MCF 10A (cell line): ENCODE measurements at regions not wholly inside any gene's neighbourhood (a gene's known extent, or its start where the extent isn't known, plus 50 kb on each side); places are given as distances from the start of the nearest gene placed in this dataset.
"Not testable (repeated sequence)": the region's sequence is repeated elsewhere in the genome, so short reads cannot be mapped to it uniquely, and the experiment has no call there.

Experiments used
- BruUV-seq: library from RNA; stranded (reverse); fragments of 400-500 nt; replicated peaks from 2 replicates; lab custom pipeline; 2021; lab: Mats Ljungman, UMichigan
- CTCF ChIA-PET: fragments of 300-600 bp; sonication (Branson Sonifier 250); formaldehyde crosslinking; extraction: SDS; loops from one replicate; lab custom pipeline; 2021; ENCODE audit warnings: antibody characterized with exemption, inconsistent platforms; lab: Yijun Ruan, JAX
- POLR2A ChIA-PET: fragments of 300-600, 350-650 bp; sonication (Branson Sonifier 250); formaldehyde crosslinking; extraction: SDS; loops from one replicate; lab custom pipeline; 2020; ENCODE audit warnings: antibody characterized with exemption, inconsistent platforms; lab: Yijun Ruan, JAX
- DNase-seq: peaks from one replicate; pipeline ENCODE4 v3.0.0-alpha.2; 2018; ENCODE audit not compliant: unreplicated experiment
- H3K27ac Mint-ChIP-seq: one replicate; pipeline ENCODE4 v1.8.0; 2022; ENCODE audit warnings: mild to moderate bottlenecking, low read depth, mixed read lengths; ENCODE audit not compliant: unreplicated experiment
- H3K27me3 Mint-ChIP-seq: one replicate; pipeline ENCODE4 v1.8.0; 2022; ENCODE audit warnings: mixed read lengths; ENCODE audit not compliant: insufficient read depth, unreplicated experiment
- H3K36me3 Mint-ChIP-seq: one replicate; pipeline ENCODE4 v1.8.0; 2022; ENCODE audit warnings: mild to moderate bottlenecking, moderate library complexity, mixed read lengths; ENCODE audit not compliant: insufficient read depth, unreplicated experiment
- H3K4me1 Mint-ChIP-seq: one replicate; pipeline ENCODE4 v1.8.0; 2022; ENCODE audit warnings: mixed read lengths; ENCODE audit not compliant: insufficient read depth, unreplicated experiment
- H3K4me3 Mint-ChIP-seq: one replicate; pipeline ENCODE4 v1.8.0; 2022; ENCODE audit warnings: mild to moderate bottlenecking, moderate library complexity, mixed read lengths; ENCODE audit not compliant: unreplicated experiment
- H3K9me3 Mint-ChIP-seq: one replicate; pipeline ENCODE4 v1.8.0; 2022; ENCODE audit warnings: mixed read lengths; ENCODE audit not compliant: unreplicated experiment
- CTCF ChIP-seq: fragments of 200-600 bp; IDR thresholded peaks from one replicate; pipeline ENCODE4 v1.8.0; 2022; ENCODE audit warnings: antibody characterized with exemption, mild to moderate bottlenecking; ENCODE audit not compliant: unreplicated experiment
- intact Hi-C: fragments of 100-400 bp; cut with micrococcal nuclease; formaldehyde crosslinking; loops from 2 replicates; pipeline ENCODE4 v1.14.1; 2022

- intact Hi-C loops: no loop called here
- Mint-ChIP-seq H3K4me3 (no peak overlapping the region), H3K27ac (no peak overlapping the region), H3K36me3 (peaks cover 8% of the 10 kb centered on the region), H3K27me3 (no peaks in the 10 kb centered on the region), H3K9me3 (no peaks in the 10 kb centered on the region), H3K4me1 (peaks cover 39% of the 10 kb centered on the region)
- no peak for DNase-seq
- BruUV-seq: no TSS peak
- ChIA-PET CTCF (interaction anchor here (0.6 to 1.3 kb wide), 2 partner anchors 52 to 59 kb away, joined by 3 to 4 read pairs; no protein-coding TSS in a partner anchor), POLR2A (interaction anchor here (0.7 to 1.1 kb wide), 5 partner anchors 10 to 100 kb away, joined by 3 read pairs; no protein-coding TSS in a partner anchor)
- TF ChIP-seq CTCF: no peak
Measured at GRCh38 chr9:110095161-110095595, 112.8 kb downstream of the C9orf152 start.

- intact Hi-C loops: no loop called here
- Mint-ChIP-seq H3K27me3 (no peaks in the 10 kb centered on the region), H3K9me3 (no peaks in the 10 kb centered on the region), H3K4me1 (peaks cover 37% of the 10 kb centered on the region), H3K4me3 (no peak overlapping the region), H3K36me3 (peaks cover 8% of the 10 kb centered on the region), H3K27ac (no peak overlapping the region)
- no peak for TF ChIP-seq CTCF
- CTCF ChIA-PET: interaction anchor here (0.6 to 1.3 kb wide), 2 partner anchors 52 to 58 kb away, joined by 3 to 4 read pairs; no protein-coding TSS in a partner anchor
- POLR2A ChIA-PET: interaction anchor here (0.7 to 1.1 kb wide), 4 partner anchors 9 to 99 kb away, joined by 3 read pairs; no protein-coding TSS in a partner anchor
- no TSS peak for BruUV-seq
- peak; percentile 69 for DNase-seq
Measured at GRCh38 chr9:110095776-110096175, 112.2 kb downstream of the C9orf152 start.

- intact Hi-C loops, POLR2A ChIA-PET: not testable (repeated sequence)
- CTCF ChIA-PET: interaction anchor here (0.6 kb wide), 1 partner anchor 27 kb away, joined by 3 read pairs; no protein-coding TSS in a partner anchor
Measured at GRCh38 chr9:110096674-110097073, 111.3 kb downstream of the C9orf152 start.

DNA sequence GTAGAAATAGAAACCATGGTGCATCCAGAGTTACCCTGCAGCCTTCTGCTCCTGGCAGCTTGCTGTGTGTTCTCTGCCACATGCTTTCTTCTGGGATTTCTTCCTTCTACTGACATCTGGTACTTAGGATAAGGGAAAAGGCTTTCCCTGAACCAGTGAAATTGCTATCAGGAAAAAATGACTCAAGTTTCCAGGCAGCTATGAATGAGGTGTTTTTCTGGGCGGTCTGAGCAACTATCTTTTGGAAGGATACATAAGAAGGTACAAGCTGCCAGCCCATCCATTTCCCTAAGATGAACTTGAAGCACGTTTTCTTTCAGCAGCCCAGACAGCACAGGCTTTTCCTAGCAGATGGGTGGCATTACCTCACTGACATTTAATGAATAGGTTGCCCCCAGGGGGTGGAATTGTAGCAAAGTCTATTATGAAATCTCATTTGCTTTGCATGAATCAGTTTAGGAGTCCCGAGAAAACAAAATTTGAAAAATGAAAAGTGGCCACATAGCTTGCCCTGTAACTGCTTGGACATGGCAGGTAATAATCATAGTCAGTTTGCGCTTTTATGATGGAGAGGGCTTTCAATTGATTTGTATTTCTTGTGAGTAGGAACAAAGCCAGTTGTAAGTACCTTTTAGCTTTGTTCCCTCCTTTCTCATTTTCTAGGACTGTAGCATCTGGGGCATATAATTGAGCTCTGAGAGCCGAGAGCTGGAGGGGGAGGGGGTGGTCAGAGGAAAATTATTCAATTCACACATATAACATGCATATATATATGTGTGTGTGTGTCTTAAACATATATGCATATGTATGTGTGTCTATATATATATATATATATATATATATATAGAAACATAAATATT lies 108.5 kb downstream of the C9orf152 start:
- BruUV-seq: no TSS peak
- no peaks in the 10 kb centered on the region for H3K27me3 Mint-ChIP-seq
- peak; percentile 92 for DNase-seq
- H3K27ac Mint-ChIP-seq: peak overlapping the region; percentile 0
- ChIA-PET CTCF (interaction anchor here (0.6 to 1.5 kb wide), 10 partner anchors 9 to 1150 kb away, joined by 3 to 8 read pairs (median 3); no protein-coding TSS in a partner anchor), POLR2A (interaction anchor here (1.2 to 2.2 kb wide), 4 partner anchors 9 to 16 kb away, joined by 3 to 9 read pairs (median 5); no protein-coding TSS in a partner anchor)
- peaks cover 18% of the 10 kb centered on the region for H3K36me3 Mint-ChIP-seq
- intact Hi-C loops: no loop called here
- H3K9me3 Mint-ChIP-seq: no peaks in the 10 kb centered on the region
- peaks cover 24% of the 10 kb centered on the region for H3K4me1 Mint-ChIP-seq
- H3K4me3 Mint-ChIP-seq: no peak overlapping the region
- TF ChIP-seq CTCF: no peak

More at GRCh38 chr9:110096674-110097073, 111.3 kb downstream of the C9orf152 start:
- not testable (repeated sequence) for BruUV-seq, H3K27ac Mint-ChIP-seq, DNase-seq, H3K27me3 Mint-ChIP-seq, H3K4me3 Mint-ChIP-seq, H3K9me3 Mint-ChIP-seq
- peaks cover 14% of the 10 kb centered on the region for H3K36me3 Mint-ChIP-seq
- peaks cover 33% of the 10 kb centered on the region for H3K4me1 Mint-ChIP-seq
